NK-92 treated with Interleukin-12 subunit alpha and Interleukin-12 subunit beta, amount 100 ng/mL, for 24 hours (cell line): ENCODE measurements at regions not wholly inside any gene's neighbourhood (a gene's known extent, or its start where the extent isn't known, plus 50 kb on each side); places are given as distances from the start of the nearest gene placed in this dataset.
"Not testable (repeated sequence)": the region's sequence is repeated elsewhere in the genome, so short reads cannot be mapped to it uniquely, and the experiment has no call there.

Experiments
- DNase-seq: peaks from one replicate; lab custom pipeline; 2025; lab: John Stamatoyannopoulos, UW

DNA sequence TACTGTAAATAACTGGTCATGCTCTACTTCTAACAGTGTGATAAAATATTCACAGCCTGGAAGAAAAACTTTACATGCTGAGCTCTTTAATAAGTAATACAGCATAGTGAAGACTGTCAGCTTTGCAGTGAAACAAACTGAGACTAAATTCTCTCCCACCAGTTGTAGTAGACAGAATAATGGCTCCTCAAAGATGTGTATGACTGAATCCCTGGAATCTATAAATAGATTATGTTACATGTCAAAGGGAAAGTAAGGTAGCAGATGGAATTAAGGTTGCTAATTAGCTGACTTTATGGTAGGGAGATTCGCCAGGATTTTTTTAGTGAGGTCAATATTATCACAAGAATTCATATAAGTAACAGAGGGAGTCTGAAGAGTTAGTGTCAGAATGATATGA is 609.5 kb upstream of the VRK2 start:
- DNase-seq = no peak

GRCh38 chr2:57440437-57440836 is 606.2 kb upstream of the VRK2 start:
- DNase-seq = no peak

- DNase-seq = no peak
These were observed 603.5 kb upstream of the VRK2 start for GRCh38 chr2:57443086-57443485.

DNA sequence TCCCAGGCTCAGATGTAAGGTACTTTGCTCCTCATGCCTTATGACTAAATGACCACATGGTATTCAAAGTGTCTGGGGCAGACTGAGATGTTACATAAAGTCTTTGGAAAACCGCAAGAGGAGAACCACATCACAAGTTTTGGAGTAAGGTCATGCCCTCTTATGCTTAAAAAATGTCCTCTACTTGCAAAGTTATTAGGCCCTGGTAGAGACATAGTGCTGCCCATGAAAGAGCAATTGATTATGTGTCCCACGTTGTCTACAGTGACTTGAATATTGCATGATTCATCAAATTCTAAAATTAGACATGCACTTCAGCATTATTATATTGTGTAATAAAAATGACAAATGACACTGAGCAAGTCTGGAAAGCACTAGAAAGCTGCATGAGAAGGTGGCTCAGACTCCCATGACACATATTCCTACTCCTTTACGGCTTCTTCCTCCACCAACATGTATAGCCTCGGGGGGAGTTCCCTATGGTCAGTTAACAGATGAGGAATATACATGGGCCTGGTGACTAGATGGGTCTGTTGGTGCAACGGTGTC is 602.6 kb upstream of the VRK2 start:
- DNase-seq = no peak

DNA sequence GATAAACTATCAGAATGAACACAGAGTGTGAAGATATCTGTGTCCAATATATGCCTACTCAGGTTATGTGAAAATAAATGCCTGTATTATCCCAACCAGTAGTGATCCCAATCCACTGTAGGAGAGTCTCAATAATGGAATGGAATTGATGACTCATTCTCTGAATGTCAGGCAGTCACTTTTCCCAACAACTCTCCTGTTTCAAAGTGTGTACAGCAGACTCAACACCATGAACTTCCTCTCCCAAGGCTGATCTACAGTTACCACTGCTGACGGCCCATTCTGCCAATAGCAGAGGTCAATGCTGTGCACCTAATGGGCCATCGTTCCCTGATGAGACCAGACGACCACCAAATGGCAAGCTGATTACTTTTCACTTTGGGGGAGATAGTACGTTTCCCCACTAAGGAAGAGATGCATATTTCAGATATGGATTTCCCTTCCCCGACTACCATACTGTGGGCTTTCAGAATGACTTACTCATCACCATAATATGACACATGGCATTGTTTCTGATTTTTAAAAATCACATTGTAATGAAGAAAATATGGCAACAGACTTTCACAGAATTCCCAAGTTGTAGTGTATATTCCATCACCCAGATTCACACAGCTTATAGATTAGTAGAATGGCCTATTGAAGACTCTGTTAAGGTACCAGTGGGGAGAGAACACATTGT is 601.7 kb upstream of the VRK2 start:
- no peak for DNase-seq

- no peak for DNase-seq
These were observed 597.8 kb upstream of the VRK2 start for GRCh38 chr2:57448816-57449215.

GRCh38 chr2:57450170-57450569 is 596.4 kb upstream of the VRK2 start:
- DNase-seq = no peak

DNA sequence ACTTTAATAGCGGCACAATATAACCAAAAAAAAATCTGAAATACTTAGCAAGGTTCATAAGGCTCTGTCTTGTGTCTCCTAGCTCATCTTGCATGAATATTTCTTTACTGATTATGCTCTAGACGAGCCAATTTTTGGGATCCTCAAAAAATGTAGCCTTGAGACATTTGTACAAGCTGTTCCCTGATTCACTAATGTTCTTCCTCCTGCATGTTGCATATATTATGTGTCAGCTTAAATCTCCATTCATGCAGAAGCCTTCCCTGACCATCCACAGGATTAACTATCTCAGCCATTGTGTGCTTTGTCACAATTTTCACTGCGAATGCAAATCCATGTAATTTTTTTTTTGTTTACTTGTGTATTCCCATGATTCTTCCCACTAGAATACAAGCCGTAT is 594.0 kb upstream of the VRK2 start:
- DNase-seq = no peak

GRCh38 chr2:57453945-57454344 is 592.7 kb upstream of the VRK2 start:
- DNase-seq = no peak

DNA sequence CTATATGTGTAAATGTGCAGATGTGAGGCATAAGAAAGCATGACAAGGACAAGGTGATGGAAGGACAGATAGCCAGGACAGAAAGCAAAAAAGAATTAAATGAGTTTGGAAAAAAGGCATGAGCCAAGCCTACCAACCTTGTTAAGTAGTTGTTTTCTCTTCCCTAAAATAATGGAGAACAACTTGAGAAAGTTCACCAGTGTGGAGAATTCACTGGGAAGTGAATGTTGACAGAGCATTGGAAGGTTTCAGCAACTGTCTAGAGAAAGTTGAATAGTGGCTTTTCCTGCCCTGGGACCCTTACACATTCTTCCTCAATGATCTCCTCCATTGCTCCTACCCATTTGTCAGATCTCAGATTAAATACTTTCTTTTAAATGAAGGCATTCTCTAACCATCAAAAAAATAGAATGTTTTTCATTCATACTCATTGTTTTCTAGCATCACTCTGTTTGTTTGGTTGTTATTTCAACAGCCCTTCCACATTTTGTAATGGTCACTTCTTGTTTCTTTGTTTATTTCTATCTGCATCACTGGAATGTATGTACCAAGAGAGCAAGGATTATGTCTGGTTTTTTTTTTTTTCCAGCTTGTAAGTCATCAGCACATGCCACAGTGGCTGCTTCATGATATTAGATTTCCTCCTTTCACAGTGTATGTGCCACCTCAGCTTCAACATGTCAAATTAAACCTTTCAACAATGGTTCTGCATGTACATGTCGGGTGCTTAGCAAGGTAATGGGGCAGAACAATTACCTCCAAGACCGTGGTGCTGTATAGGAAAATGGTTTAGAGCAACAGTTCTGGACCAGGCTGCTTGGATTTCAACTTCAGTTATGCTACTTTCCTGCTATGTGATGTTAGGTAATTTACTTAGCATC is 586.0 kb upstream of the VRK2 start:
- no peak for DNase-seq

GRCh38 chr2:57461624-57462023 is 585.0 kb upstream of the VRK2 start:
- no peak for DNase-seq

GRCh38 chr2:57465067-57465466 is 581.5 kb upstream of the VRK2 start:
- no peak for DNase-seq

GRCh38 chr2:57465967-57466366 is 580.6 kb upstream of the VRK2 start:
- DNase-seq = no peak

DNA sequence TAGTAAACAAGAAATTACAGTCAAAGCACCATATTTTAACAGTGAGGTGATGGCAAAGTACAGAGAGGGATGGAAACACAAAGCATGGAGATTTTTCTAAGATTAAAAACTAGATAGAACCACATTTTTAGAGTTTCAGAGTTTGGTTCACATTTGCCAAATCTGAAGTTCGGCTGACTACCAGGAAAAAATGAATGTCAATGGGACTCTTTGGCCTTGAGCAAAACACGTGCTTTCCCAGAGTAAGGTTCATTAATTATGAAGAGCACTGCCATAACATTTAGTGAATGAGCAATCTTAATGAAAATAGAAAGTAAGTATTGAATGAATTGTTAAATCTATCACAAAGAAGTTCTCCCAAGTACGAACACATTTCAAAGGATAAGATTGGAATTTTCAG is 571.2 kb upstream of the VRK2 start:
- DNase-seq = no peak

DNA sequence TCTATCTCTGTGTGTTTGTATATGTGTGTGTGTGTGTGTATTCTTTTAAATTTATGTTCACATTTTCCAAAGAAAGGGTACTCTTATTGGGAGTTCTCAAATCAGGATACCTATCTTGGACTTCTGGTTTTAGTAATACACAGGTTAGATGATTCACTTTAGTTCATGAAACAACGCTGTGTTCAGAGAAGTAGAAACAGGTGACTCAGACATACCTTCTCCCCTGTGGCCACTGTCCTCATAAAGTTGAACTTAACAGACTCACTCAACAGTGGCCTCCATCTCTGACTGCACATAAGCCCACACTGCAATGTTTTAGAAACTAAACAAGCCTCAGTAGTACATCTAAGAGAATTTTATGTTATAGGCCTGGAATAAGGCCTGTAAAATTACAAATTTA is 566.6 kb upstream of the VRK2 start:
- DNase-seq = no peak

GRCh38 chr2:57488061-57488460 is 558.5 kb upstream of the VRK2 start:
- no peak for DNase-seq

- no peak for DNase-seq
These were observed 555.9 kb upstream of the VRK2 start for GRCh38 chr2:57490741-57491140.

DNA sequence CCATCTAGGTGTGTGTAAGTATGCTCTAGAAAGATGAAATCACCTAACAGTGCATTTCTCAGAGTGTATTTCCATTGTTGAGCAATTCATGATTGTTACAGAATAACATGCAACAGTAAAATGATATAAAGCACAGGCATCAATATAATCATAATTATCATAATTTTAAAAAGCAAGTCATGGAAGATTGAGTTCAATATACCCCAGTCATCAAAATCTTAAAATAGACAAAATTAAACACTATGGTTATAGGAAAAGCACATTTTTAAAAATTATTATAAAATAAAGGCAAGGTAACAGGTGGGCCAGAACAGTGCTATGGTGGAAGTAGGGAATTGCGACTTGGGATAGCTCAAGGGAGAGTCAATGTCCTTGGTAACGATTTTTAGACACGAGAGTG is 555.4 kb upstream of the VRK2 start:
- DNase-seq = no peak

GRCh38 chr2:57493966-57494365 is 552.6 kb upstream of the VRK2 start:
- not testable (repeated sequence) for DNase-seq

GRCh38 chr2:57497489-57498096 is 549.0 kb upstream of the VRK2 start:
- DNase-seq = no peak

DNA sequence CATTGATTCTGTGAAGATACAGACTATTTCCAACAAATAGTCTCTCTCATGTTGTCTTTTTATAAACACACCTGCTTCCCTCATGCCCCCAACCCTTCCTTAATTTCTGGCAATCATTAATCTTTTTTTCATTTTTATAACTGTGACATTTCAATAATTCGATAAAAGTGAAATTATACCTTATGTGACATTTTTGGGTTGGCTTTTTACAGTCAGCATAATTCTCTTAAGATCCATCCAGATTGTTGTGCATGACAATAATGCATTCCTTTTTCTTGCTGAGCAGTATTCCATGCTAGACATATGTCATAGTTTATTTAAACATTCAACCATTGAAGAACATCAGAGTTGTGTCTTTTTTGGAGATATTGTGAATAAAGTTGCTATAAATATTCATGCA is 541.8 kb upstream of the VRK2 start:
- no peak for DNase-seq

GRCh38 chr2:57509189-57509588 is 537.4 kb upstream of the VRK2 start:
- no peak for DNase-seq

DNA sequence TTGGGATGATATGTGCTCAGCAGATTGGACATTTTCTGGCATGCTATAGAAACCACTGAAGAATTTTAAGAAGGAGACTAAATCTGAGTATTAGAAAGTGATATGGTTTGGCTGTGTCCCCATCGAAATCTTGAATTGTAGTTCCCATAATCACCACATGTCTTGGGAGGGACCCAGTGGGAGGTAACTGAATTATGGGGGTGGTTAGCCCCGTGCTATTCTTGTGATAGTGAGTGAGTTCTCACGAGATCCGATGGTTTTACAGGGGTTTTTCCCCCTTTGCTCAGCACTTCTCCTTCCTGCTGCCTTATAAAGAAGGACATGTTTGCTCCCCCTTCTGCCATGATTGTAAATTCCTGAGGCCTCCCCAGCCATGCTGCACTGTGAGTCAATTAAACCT is 535.9 kb upstream of the VRK2 start:
- no peak for DNase-seq
